NCI-H69 (cell line): ENCODE measurements at regions not wholly inside any gene's neighbourhood (a gene's known extent, or its start where the extent isn't known, plus 50 kb on each side); places are given as distances from the start of the nearest gene placed in this dataset.
A peak's percentile ranks its signal among the peaks of the same experiment; 100 is the strongest.
"Not testable (repeated sequence)": the region's sequence is repeated elsewhere in the genome, so short reads cannot be mapped to it uniquely, and the experiment has no call there.

Experiments used
- DNase-seq: peaks from one replicate; lab custom pipeline; 2025; lab: John Stamatoyannopoulos, UW

GRCh38 chr7:65317372-65317771 lies 56.3 kb upstream of the ZNF92 start:
- no peak for DNase-seq

DNA sequence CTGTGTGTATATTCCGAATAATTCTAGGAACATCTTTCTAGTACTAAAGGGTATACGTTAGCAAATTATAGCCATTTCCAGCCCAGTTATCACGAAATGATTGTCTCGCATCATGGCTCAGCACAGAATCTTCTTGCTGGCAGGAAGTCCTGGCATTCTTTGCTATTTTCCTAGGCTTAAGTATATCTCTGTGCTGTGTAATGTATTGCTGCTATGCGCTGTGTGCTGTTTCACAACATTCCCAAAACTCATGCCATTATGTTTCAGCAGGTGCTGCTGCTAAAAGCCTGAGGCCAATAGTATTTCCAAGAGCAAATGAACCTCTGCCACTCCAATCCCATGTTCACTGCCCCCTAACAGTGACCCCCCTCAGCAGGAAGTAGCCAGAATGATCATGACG lies 62.9 kb upstream of the ZNF92 start:
- no peak for DNase-seq

- no peak for DNase-seq
Observed at GRCh38 chr7:65308300-65308678, 65.4 kb upstream of the ZNF92 start.

DNA sequence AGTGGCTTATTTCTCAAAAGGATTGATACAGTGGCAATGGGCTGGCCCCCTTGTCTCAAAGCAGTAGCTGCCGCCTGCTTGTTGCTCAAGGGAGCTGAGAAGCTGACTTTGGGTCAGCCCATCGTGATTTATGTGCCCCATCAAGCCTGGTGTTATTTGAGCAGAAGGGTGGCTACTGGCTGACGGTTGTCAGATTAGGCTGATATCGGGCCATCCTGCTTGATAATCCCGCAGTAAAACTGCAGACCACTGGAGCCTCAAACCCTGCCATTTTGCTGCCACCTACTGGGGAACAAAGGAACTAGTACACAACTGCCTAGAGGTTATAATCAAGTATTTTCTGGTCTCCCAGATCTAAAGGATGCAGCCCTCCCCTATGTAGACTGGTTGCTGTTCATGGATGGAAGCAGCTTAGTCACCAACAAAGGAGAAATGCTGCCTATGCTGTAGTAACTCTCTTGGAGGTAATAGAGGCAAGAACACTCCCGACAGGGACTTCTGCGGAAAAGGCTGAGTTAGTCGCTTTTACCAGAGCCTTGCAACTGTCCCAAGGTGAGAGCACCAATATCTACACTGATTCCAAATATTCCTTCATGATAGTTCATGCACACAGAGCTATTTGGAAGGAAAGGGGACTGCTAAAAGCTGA lies 65.9 kb upstream of the ZNF92 start:
- DNase-seq: peak; percentile 70

DNA sequence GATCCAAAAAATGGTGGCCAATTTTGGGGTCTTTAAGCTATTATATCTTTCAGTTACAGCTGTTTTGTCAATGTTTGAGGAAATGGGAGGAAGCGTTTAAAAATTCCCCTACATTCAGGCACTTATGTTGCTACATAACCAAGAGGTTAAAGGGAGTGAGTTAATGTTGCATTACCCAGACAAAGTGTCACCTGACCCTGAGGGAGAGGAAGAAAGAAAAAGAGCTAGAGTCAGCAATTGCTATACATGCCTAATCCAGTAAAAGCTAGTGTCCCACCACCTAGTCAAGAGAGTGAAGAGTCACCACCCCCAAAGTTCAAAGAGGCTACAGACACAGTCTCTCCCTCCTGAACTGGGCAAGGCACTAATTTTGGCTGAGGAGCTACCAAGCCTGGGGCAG lies 69.5 kb upstream of the ZNF92 start:
- DNase-seq: no peak

DNA sequence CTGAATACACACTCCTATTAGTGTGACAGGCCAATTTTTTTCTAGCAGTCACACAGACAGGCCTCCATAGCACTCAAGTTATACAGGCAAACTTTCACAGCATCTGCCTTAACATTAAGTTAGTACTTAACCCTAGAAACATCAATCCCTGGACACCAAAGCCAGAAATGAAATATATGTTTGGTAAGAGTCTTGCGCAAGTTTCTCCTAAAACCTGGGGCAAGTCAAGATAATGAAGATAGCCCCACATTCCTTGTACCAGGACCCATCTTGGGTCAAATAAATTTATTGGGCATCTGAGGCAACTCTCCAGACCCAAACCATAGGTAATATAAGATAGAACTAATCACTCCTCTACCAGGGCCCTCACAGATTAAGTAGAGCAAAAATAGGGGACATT lies 70.8 kb upstream of the ZNF92 start:
- DNase-seq: no peak

- no peak for DNase-seq
Observed at GRCh38 chr7:65301007-65301406, 72.6 kb upstream of the ZNF92 start.

DNA sequence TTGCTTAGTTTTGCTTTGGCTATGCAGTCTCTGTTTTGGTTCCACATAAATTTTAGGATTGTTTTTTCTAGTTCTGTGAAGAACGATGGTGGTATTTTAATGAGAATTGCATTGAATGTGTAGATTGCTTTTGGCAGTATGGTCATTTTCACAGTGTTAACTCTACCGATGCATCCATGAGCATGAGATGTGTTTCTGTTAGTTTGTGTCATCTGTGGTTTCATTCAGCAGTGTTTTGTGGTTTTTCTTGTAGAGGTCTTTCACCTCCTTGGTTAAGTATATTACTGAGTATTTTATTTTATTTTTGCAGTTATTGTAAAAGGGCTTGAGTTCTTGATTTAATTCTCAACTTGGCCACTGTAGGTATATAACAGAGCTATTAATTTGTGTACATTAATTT lies 78.2 kb upstream of the ZNF92 start:
- DNase-seq: no peak

DNA sequence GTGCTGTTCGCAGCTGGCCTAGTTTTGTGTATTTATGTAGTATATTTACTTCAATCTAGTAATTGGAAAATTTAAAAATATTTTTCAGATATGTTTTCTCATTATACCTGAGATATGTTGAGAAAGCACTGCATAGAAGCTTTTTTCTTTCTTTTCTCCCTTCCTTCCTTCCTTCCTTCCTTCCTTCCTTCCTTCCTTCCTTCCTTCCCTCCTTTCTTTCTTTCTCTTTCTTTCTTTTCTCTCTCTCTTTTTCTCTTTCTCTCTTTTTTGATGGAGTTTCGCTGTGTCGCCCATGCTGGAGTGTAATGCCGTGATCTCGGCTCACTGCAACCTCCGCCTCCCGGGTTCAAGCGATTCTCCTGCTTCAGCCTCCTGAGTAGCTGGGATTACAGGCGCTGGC lies 83.3 kb upstream of the ZNF92 start:
- not testable (repeated sequence) for DNase-seq

DNA sequence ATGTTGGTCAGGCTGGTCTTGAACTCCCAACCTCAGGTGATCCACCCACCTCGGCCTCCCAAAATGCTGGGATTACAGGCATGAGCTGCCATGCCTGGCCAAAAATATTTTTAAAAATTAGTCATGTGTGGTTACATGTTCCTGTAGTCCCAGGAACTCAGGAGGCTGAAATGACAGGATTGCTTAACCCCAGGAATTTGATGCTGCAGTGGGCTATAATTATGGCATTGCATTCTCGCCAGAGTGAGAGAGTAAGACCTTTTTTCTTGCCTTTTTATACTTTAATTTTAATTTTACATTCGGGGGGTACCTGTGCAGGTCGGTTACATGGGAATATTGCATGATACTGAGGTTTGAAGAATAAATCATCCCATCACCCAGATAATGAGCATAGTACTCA lies 86.6 kb upstream of the ZNF92 start:
- DNase-seq: no peak

GRCh38 chr7:65285906-65286864 lies 87.5 kb upstream of the ZNF92 start:
- no peak for DNase-seq

GRCh38 chr7:65285241-65285640 lies 88.4 kb upstream of the ZNF92 start:
- not testable (repeated sequence) for DNase-seq

GRCh38 chr7:65279795-65280194 lies 93.9 kb upstream of the ZNF92 start:
- no peak for DNase-seq

- DNase-seq: no peak
Observed at GRCh38 chr7:65276822-65277221, 96.8 kb upstream of the ZNF92 start.

- not testable (repeated sequence) for DNase-seq
Observed at GRCh38 chr7:65271502-65271901, 102.2 kb upstream of the ZNF92 start.

DNA sequence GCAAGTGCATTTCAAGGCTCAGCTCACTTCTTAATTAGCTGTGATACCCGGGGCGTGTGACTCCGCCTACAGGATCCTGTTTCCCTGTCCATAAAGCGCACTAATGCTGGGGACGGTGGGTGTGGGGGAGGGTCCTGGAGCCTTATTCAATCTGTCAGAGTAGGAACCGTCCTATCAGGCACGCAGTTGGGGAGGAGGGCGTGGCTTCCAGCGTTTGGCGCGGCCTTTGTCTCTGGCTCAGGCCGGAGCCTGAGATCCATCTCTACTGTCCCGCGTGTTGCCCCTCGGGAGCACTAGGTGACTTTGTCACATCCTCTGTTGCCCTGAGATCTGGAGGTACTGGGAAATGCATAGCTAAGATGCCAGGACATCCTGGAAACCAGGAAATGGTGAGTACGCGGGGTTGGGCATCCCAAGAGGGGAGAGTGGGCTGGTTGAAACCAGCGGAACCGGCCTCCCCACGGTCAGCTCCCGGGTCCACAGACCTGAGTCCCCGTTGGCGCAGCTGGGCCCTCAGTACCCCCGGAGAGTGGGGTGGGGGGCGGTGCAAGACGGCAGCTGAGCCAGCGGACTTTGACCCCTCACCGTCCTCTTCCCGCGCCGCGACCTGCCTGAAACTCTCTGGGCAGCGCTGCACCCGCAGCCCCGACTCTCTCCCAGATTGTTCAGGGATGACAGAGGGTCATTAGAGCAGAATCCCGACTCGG lies 104.4 kb upstream of the ZNF92 start:
- peak; percentile 92 for DNase-seq

GRCh38 chr7:65268782-65269149 lies 104.9 kb upstream of the ZNF92 start:
- no peak for DNase-seq

- no peak for DNase-seq
Observed at GRCh38 chr7:65265933-65266519, 107.6 kb upstream of the ZNF92 start.

DNA sequence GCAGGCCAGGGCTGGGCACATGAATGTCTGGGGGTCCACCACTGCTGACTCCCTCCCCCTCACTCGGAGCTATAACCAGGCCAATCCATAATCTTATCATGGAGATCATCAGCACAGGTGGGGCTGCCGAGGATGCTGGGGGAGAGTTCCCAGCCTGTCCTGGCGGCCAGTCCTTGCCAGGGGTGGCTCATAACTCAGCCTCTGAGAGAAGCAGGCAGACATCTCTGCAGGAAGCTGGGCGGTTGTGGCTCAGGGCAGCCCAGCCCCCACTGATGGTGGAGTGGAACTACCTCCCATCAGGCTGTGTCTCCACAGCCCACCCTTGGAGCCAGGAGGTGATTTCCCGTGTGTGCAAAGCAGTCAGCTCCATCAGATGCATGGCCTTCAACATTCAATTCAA lies 109.4 kb upstream of the ZNF92 start:
- DNase-seq: no peak

DNA sequence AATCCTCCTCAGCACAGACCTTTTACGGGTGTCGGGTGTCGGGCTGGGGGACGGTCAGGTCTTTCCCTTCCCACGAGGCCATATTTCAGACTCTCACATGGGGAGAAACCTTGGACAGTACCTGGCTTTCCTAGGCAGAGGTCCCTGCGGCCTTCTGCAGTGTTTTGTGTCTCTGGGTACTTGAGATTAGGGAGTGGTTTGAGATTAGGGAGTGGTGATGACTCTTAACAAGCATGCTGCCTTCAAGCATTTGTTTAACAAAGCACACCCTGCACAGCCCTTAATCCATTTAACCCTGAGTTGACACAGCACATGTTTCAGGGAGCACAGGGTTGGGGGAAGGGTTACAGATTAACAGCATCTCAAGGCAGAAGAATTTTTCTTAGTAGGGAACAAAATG lies 113.0 kb upstream of the ZNF92 start:
- not testable (repeated sequence) for DNase-seq

GRCh38 chr7:65259864-65260525 lies 113.7 kb upstream of the ZNF92 start:
- DNase-seq: not testable (repeated sequence)

DNA sequence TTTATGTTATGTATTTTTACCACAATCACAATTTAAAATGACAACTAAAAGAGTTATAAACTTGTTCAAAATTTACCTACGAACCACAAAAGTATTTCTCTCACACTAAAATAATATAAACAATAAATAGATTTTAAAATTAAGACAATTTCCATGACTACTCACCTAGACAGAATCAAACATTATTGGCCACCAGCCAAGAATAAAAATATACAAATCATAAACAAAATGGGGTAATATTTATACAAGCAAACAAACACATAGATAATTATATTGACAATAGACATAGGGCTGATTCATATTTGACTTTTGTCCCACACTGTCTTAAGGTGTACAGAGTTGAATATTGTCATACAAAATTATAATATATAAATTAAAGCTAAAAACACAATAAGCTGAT lies 119.6 kb upstream of the ZNF92 start:
- no peak for DNase-seq
